ENCODE measurements at regions not wholly inside any gene's neighbourhood (a gene's known extent, or its start where the extent isn't known, plus 50 kb on each side); places are given as distances from the start of the nearest gene placed in this dataset.

DNA sequence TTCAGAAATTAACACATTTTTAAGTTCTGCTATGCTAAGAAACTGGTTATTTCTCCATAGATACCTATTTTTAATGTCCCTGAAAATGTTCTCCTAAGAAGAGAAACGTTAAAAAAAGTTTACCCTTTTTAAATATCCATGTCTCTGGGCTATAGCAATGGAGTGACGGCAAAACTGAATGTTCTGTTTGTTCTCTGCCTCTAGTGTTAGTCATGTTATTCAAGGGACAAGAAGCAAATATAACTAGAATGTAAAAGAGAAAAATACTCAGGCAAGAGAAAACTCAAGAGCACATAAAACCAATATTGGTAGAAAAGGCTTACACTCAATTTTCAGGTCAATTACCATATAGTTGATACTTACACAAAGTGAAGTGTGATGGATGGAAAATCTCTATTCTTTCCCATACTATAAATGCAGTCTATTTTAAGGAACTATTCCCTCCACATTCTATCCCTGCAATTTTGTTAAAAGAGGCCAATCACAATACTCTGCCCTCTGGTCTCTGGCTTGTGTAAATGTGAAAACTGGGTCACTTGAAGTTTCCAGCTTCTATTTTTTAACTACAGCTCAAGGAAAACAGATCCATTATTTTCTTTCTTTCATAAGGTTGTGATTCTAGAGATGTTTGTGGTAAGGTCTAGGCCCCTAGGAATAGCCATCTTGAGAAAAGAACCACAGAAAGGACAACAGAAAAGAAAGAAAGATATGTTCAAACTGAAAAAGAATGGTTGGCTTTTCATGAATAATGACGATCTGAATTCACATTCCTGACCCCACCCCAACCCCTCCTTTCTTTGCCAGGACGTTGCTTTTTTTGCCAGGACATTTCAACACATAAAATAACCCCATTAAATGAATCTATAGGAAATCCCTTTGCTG, 200.3 kb upstream of the FAM83B start:
- TF ChIP-seq, protein P1, sequence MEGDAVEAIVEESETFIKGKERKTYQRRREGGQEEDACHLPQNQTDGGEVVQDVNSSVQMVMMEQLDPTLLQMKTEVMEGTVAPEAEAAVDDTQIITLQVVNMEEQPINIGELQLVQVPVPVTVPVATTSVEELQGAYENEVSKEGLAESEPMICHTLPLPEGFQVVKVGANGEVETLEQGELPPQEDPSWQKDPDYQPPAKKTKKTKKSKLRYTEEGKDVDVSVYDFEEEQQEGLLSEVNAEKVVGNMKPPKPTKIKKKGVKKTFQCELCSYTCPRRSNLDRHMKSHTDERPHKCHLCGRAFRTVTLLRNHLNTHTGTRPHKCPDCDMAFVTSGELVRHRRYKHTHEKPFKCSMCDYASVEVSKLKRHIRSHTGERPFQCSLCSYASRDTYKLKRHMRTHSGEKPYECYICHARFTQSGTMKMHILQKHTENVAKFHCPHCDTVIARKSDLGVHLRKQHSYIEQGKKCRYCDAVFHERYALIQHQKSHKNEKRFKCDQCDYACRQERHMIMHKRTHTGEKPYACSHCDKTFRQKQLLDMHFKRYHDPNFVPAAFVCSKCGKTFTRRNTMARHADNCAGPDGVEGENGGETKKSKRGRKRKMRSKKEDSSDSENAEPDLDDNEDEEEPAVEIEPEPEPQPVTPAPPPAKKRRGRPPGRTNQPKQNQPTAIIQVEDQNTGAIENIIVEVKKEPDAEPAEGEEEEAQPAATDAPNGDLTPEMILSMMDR (IDR thresholded peaks at IDR 0.05) = no peak
- no peak for TF ChIP-seq ZFX (IDR thresholded peaks at IDR 0.05; ENCODE audit: borderline replicate concordance)

Data from 22Rv1 (cell line).